Vagina (tissue), 2 donors: ENCODE measurements at regions not wholly inside any gene's neighbourhood (a gene's known extent, or its start where the extent isn't known, plus 50 kb on each side); places are given as distances from the start of the nearest gene placed in this dataset.

Experiments
- POLR2A ChIP-seq, 2 donors: fragments of 450-650 bp; IDR thresholded peaks; one replicate each; pipeline ENCODE4 v1.6.1; 2017; ENCODE audit warnings: antibody characterized with exemption in 2 of 2, mild to moderate bottlenecking in 2 of 2, moderate library complexity in 2 of 2
- POLR2AphosphoS5 ChIP-seq, 2 donors: sonication (generic); formaldehyde crosslinking; IDR thresholded peaks; one replicate each; pipeline ENCODE4 v1.9.0; 2017; ENCODE audit warnings: antibody characterized with exemption in 2 of 2, mild to moderate bottlenecking in 2 of 2, low read depth in 1 of 2; ENCODE audit not compliant: insufficient read depth in 1 of 2
- TF ChIP-seq, protein P1 (sequence below), 3 experiments: fragments of 450-650 bp in 2 of 3; fragments of 200-600 bp in 1 of 3; sonication (generic) in 1 of 3; IDR thresholded peaks; one replicate each; pipeline ENCODE4 v1.5.1; 2017 to 2019; ENCODE audit warnings: antibody characterized with exemption in 3 of 3, mild to moderate bottlenecking in 2 of 3, moderate library complexity in 2 of 3

- TF ChIP-seq, protein P1, sequence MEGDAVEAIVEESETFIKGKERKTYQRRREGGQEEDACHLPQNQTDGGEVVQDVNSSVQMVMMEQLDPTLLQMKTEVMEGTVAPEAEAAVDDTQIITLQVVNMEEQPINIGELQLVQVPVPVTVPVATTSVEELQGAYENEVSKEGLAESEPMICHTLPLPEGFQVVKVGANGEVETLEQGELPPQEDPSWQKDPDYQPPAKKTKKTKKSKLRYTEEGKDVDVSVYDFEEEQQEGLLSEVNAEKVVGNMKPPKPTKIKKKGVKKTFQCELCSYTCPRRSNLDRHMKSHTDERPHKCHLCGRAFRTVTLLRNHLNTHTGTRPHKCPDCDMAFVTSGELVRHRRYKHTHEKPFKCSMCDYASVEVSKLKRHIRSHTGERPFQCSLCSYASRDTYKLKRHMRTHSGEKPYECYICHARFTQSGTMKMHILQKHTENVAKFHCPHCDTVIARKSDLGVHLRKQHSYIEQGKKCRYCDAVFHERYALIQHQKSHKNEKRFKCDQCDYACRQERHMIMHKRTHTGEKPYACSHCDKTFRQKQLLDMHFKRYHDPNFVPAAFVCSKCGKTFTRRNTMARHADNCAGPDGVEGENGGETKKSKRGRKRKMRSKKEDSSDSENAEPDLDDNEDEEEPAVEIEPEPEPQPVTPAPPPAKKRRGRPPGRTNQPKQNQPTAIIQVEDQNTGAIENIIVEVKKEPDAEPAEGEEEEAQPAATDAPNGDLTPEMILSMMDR (IDR thresholded peaks at IDR 0.05) = no peak
- TF ChIP-seq POLR2A (IDR thresholded peaks at IDR 0.05) (no peak), POLR2AphosphoS5 (IDR thresholded peaks at IDR 0.05; ENCODE audit: insufficient read depth in 1 of 2, low read depth in 1 of 2) (no peak)
These were observed 176.5 kb upstream of the SOX11 start for GRCh38 chr2:5515693-5516092.
